Progenitor cell of endocrine pancreas (in vitro differentiated cells): ENCODE measurements at regions not wholly inside any gene's neighbourhood (a gene's known extent, or its start where the extent isn't known, plus 50 kb on each side); places are given as distances from the start of the nearest gene placed in this dataset.

Experiments
- DNase-seq: peaks from one replicate; pipeline ENCODE4 v3.0.0; 2021; ENCODE audit warnings: low spot score; ENCODE audit not compliant: unreplicated experiment
- H3K27ac Mint-ChIP-seq: 2 replicates; pipeline ENCODE4 v1.8.0; 2021; ENCODE audit warnings: mild to moderate bottlenecking, moderate library complexity, mixed read lengths
- H3K27me3 Mint-ChIP-seq: 2 replicates; pipeline ENCODE4 v1.8.0; 2021; ENCODE audit warnings: mixed read lengths
- H3K36me3 Mint-ChIP-seq: 2 replicates; pipeline ENCODE4 v1.8.0; 2022; ENCODE audit warnings: mixed read lengths; ENCODE audit not compliant: insufficient read depth
- H3K4me1 Mint-ChIP-seq: 2 replicates; pipeline ENCODE4 v1.8.0; 2021; ENCODE audit warnings: low read depth, mixed read lengths
- H3K4me3 Mint-ChIP-seq: 2 replicates; pipeline ENCODE4 v1.8.0; 2021; ENCODE audit warnings: low read depth, mild to moderate bottlenecking, moderate library complexity, mixed read lengths
- H3K9me3 Mint-ChIP-seq: 2 replicates; pipeline ENCODE4 v1.8.0; 2021; ENCODE audit warnings: low read depth, mixed read lengths
- CTCF ChIP-seq: fragments of 200-600 bp; sonication (generic); IDR thresholded peaks from one replicate; pipeline ENCODE4 v1.5.0; 2021; ENCODE audit warnings: antibody characterized with exemption, mild to moderate bottlenecking; ENCODE audit not compliant: unreplicated experiment

DNA sequence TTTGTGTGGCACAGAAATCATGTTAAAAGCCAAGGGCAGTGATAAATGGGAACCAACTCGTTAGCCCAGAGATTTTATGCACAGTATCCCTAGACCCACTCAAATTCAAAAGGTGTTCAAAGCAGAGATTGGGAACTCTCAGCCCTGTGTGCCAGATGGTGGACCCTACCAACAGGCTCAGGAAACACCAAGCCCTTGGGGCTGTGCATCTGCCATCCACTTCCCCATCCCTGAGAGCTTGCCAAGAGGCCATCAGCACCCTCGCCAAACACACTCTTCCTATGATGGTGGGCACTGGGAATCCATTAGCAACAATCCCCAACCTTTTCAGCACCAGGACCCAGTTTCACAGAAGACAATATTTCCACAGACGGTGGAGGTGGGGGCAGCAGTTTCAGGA is 194.2 kb upstream of the NFIA start:
- peaks cover 37% of the 10 kb centered on the region for H3K27me3 Mint-ChIP-seq
- no peak for TF ChIP-seq CTCF
- peaks cover 16% of the 10 kb centered on the region for H3K4me1 Mint-ChIP-seq
- no peaks in the 10 kb centered on the region for H3K9me3 Mint-ChIP-seq
- no peak for DNase-seq
- no peaks in the 10 kb centered on the region for H3K36me3 Mint-ChIP-seq
- H3K27ac Mint-ChIP-seq = no peak overlapping the region
- no peak overlapping the region for H3K4me3 Mint-ChIP-seq

GRCh38 chr1:60886793-60887331 is 195.5 kb upstream of the NFIA start:
- peaks cover 13% of the 10 kb centered on the region for H3K4me1 Mint-ChIP-seq
- no peaks in the 10 kb centered on the region for H3K36me3 Mint-ChIP-seq
- H3K9me3 Mint-ChIP-seq = no peaks in the 10 kb centered on the region
- no peak for DNase-seq
- no peak for TF ChIP-seq CTCF
- no peak overlapping the region for H3K4me3 Mint-ChIP-seq
- peaks cover 34% of the 10 kb centered on the region for H3K27me3 Mint-ChIP-seq
- no peak overlapping the region for H3K27ac Mint-ChIP-seq

DNA sequence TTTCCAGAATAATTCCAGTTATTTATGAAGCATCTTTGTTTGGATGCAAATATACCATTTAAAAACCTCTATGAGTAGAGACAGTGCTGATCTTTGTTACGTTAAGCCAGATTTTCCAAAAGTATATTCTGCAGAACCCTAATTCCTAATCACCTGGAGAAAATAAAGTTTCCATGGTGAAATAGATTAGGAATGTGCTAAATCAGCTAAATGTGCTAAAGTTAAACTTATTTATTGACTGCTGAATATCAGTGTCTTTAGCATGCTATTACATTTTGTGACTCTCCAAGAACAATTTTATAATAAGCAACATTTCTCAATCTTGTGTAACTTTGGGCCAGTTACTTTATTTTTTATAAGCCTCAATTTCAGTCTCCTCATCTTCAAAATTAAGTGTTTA is 196.3 kb upstream of the NFIA start:
- H3K9me3 Mint-ChIP-seq = no peaks in the 10 kb centered on the region

DNA sequence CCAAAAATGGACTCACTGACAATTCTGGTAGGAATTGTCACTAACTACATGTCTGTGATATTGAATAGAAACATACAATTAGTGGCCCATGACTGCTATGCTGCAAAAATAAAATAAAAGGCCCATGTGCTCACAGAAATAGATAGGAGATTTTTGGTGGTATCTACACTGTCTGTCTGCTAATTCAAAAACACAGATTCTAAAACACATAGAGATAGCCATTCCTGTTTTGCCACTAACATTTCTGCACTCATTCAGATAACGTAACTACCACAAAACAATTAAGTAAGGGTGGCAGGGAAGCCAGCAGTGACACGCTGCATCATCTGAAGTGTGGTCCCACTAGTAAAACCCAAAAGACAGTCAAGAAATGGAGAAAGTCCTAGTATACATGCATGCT is 202.2 kb upstream of the NFIA start:
- Mint-ChIP-seq H3K4me1 (no peaks in the 10 kb centered on the region), H3K36me3 (no peaks in the 10 kb centered on the region), H3K9me3 (no peaks in the 10 kb centered on the region), H3K27ac (no peak overlapping the region), H3K27me3 (peaks cover 2% of the 10 kb centered on the region), H3K4me3 (no peak overlapping the region)
- TF ChIP-seq CTCF = no peak
- DNase-seq = no peak

More for the DNA sequence above, 196.3 kb upstream of the NFIA start:
- no peak overlapping the region for H3K27ac Mint-ChIP-seq
- H3K4me1 Mint-ChIP-seq = peaks cover 13% of the 10 kb centered on the region
- no peak for TF ChIP-seq CTCF
- DNase-seq = no peak
- no peaks in the 10 kb centered on the region for H3K36me3 Mint-ChIP-seq
- no peak overlapping the region for H3K4me3 Mint-ChIP-seq
- H3K27me3 Mint-ChIP-seq = peaks cover 28% of the 10 kb centered on the region

DNA sequence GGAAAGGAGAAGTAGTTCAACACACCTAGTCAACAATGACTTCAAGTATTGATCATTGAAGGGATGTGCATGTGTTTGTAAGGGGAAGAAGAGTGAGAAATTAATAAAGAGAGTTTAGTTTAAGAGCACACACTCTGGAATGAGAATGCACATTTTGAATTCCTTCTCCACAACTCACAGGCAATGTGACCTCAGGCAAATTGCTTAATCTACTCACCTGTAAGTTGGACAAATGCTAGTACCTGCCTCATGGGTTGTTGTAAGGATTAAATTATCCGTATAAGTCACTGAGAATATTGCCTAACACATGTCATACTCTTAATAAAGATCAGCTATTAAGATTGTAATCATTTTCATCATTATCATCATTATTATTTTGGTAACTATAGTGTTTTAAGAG is 204.0 kb upstream of the NFIA start:
- Mint-ChIP-seq H3K27me3 (no peaks in the 10 kb centered on the region), H3K27ac (no peak overlapping the region), H3K36me3 (no peaks in the 10 kb centered on the region), H3K4me3 (no peak overlapping the region), H3K9me3 (no peaks in the 10 kb centered on the region), H3K4me1 (no peaks in the 10 kb centered on the region)
- DNase-seq = no peak
- TF ChIP-seq CTCF = no peak
